IPS DF 6.9 (cell line): ENCODE measurements at regions not wholly inside any gene's neighbourhood (a gene's known extent, or its start where the extent isn't known, plus 50 kb on each side); places are given as distances from the start of the nearest gene placed in this dataset.

Experiments used
- DNase-seq: peaks from one replicate; pipeline ENCODE4 v3.0.0-alpha.2; 2013; ENCODE audit warnings: low read depth, low spot score
- H3K27ac ChIP-seq: one replicate; pipeline ENCODE4 v1.5.1; 2013; ENCODE audit warnings: low read length, control low read depth
- H3K27me3 ChIP-seq: 2 replicates; pipeline ENCODE4 v1.6.1; 2013; ENCODE audit warnings: mild to moderate bottlenecking, low read length; ENCODE audit not compliant: control insufficient read depth, insufficient read depth
- H3K36me3 ChIP-seq: 2 replicates; pipeline ENCODE4 v1.6.1; 2013; ENCODE audit warnings: low read length; ENCODE audit not compliant: control insufficient read depth, insufficient read depth
- H3K4me1 ChIP-seq: 2 replicates; pipeline ENCODE4 v1.6.1; 2013; ENCODE audit warnings: low read length; ENCODE audit not compliant: control insufficient read depth, insufficient read depth
- H3K4me3 ChIP-seq: 2 replicates; pipeline ENCODE4 v1.5.1; 2013; ENCODE audit warnings: mild to moderate bottlenecking, low read length
- H3K9me3 ChIP-seq: 2 replicates; pipeline ENCODE4 v1.6.1; 2013; ENCODE audit warnings: low read length, inconsistent platforms; ENCODE audit not compliant: control insufficient read depth, insufficient read depth
- WGBS: extraction: QIAGEN DNeasy Blood & Tissue Kit; methylation state at CpG from one replicate; pipeline ENCODE4 v1.1.7; 2013; ENCODE audit warnings: mixed read lengths, missing lambda C conversion rate; ENCODE audit not compliant: insufficient read length, insufficient coverage; 5-methylcytosine and 5-hydroxymethylcytosine counted together

DNA sequence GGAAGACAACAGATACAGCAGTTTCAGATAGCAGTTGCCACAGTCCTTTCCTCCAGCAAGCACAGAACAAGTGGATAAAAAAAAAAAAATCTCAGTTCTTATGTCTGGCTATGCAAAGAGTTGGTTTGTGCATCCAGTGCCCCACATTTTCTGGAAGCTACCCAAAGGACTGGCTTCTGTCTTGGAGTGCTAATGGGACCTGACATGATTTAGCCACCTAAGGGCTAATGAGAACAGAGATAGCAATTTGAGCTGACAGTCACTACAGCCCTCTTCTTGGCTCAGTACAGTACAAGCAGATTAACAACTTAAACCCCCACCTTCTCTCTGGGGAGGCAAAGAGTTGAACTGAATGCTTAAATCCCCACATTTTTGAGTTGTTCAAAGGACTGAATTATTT, 976.8 kb downstream of the TBC1D32 start:
- H3K27ac ChIP-seq = no peak overlapping the region
- no peak overlapping the region for H3K4me3 ChIP-seq
- H3K27me3 ChIP-seq = no peaks in the 10 kb centered on the region
- H3K36me3 ChIP-seq = no peaks in the 10 kb centered on the region
- no peak for DNase-seq
- no peaks in the 10 kb centered on the region for H3K9me3 ChIP-seq
- H3K4me1 ChIP-seq = no peaks in the 10 kb centered on the region

DNA sequence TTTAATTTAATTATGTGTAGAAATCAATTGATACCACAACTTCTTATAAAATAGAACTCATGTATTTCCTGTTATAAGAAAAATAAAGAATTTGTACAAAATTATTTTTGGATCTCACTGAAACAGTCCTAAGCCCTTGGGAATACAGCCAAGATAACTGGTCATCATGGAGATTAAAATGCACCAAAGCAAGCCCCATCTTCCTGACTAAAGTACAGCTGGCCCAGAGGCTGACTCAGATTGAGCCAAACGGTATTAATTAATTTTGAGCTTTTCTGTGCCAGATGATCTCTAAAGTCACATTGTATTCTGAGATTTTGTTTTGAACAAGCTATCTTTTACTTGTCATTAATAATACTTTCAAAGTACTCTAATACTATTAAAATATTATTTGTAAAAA, 978.5 kb downstream of the TBC1D32 start:
- H3K27ac ChIP-seq = no peak overlapping the region
- no peaks in the 10 kb centered on the region for H3K9me3 ChIP-seq
- H3K4me1 ChIP-seq = no peaks in the 10 kb centered on the region
- no peak overlapping the region for H3K4me3 ChIP-seq
- DNase-seq = no peak
- no peaks in the 10 kb centered on the region for H3K36me3 ChIP-seq
- no peaks in the 10 kb centered on the region for H3K27me3 ChIP-seq
- WGBS = no CpG with 5 or more reads among the region's 1 CpG

GRCh38 chr6:120354452-120355098, 979.7 kb downstream of the TBC1D32 start:
- DNase-seq = no peak
- Histone ChIP-seq H3K9me3 (no peaks in the 10 kb centered on the region), H3K4me3 (no peak overlapping the region), H3K27ac (no peak overlapping the region), H3K4me1 (no peaks in the 10 kb centered on the region), H3K36me3 (no peaks in the 10 kb centered on the region), H3K27me3 (no peaks in the 10 kb centered on the region)
- WGBS = no CpG with 5 or more reads among the region's 1 CpG

- no peaks in the 10 kb centered on the region for H3K4me1 ChIP-seq
- H3K9me3 ChIP-seq = no peaks in the 10 kb centered on the region
- no peaks in the 10 kb centered on the region for H3K36me3 ChIP-seq
- no peak overlapping the region for H3K4me3 ChIP-seq
- no peak overlapping the region for H3K27ac ChIP-seq
- no peaks in the 10 kb centered on the region for H3K27me3 ChIP-seq
- no peak for DNase-seq
Measured at GRCh38 chr6:120352491-120352890, 981.8 kb downstream of the TBC1D32 start.

DNA sequence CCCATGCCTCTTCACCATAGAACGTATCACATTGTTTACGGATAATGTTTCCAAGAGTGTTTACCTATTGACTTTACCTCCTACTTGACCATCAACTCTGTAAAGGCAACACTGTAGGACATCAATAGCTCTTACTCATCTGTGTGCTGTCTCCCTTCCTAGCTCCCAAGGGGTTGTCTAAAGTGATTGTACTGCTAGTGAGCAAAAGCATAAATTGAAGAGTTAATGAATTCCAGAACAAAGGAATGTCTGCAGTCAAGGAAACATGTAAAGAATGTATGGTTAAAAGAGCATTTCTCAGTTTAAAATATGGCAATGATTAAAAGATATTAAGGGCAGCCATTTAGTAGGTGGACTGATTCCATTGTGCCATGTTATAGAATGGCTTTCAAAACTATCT, 985.4 kb downstream of the TBC1D32 start:
- H3K27me3 ChIP-seq = no peaks in the 10 kb centered on the region
- no peak for DNase-seq
- H3K27ac ChIP-seq = no peak overlapping the region
- no peak overlapping the region for H3K4me3 ChIP-seq
- H3K9me3 ChIP-seq = no peaks in the 10 kb centered on the region
- no peaks in the 10 kb centered on the region for H3K4me1 ChIP-seq
- no peaks in the 10 kb centered on the region for H3K36me3 ChIP-seq
- WGBS = no CpG with 5 or more reads among the region's 2 CpGs

DNA sequence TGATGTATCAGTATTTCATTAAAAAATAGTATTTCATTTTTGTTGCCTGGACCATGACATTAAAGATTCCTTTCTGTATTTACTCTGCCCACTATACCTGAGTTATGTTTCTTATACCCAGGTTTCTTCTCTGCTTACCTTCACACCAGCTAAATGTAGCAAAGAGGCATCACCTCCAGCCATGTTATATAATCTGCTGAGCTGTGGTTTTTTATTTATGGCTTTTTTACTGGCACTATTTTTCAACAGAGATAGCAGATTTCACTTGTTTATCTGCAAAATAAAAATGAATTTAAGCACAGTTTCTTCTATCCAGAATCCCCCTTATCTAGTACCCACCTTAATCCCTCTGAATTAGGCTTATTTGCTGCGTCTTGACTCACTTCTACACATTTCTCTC, 979.0 kb upstream of the MAN1A1 start:
- H3K27me3 ChIP-seq = no peaks in the 10 kb centered on the region
- H3K4me3 ChIP-seq = no peak overlapping the region
- H3K4me1 ChIP-seq = no peaks in the 10 kb centered on the region
- H3K36me3 ChIP-seq = no peaks in the 10 kb centered on the region
- no peak for DNase-seq
- WGBS = no CpG with 5 or more reads among the region's 1 CpG
- no peak overlapping the region for H3K27ac ChIP-seq
- no peaks in the 10 kb centered on the region for H3K9me3 ChIP-seq

- Histone ChIP-seq H3K27ac (no peak overlapping the region), H3K27me3 (no peaks in the 10 kb centered on the region), H3K36me3 (no peaks in the 10 kb centered on the region), H3K4me1 (no peaks in the 10 kb centered on the region), H3K4me3 (no peak overlapping the region), H3K9me3 (no peaks in the 10 kb centered on the region)
- no CpG with 5 or more reads among the region's 2 CpGs for WGBS
- no peak for DNase-seq
Measured at GRCh38 chr6:120320481-120321162, 971.1 kb upstream of the MAN1A1 start.

GRCh38 chr6:120304223-120304622, 954.7 kb upstream of the MAN1A1 start:
- Histone ChIP-seq H3K27me3 (no peaks in the 10 kb centered on the region), H3K4me1 (no peaks in the 10 kb centered on the region), H3K27ac (no peak overlapping the region), H3K36me3 (no peaks in the 10 kb centered on the region), H3K9me3 (no peaks in the 10 kb centered on the region), H3K4me3 (no peak overlapping the region)
- no peak for DNase-seq
- no CpG with 5 or more reads among the region's 1 CpG for WGBS

GRCh38 chr6:120303527-120303926, 954.0 kb upstream of the MAN1A1 start:
- H3K27me3 ChIP-seq = no peaks in the 10 kb centered on the region
- no peak overlapping the region for H3K4me3 ChIP-seq
- H3K4me1 ChIP-seq = no peaks in the 10 kb centered on the region
- no peak overlapping the region for H3K27ac ChIP-seq
- WGBS = 100% methylated on average over 1 of the region's 2 CpGs
- H3K36me3 ChIP-seq = no peaks in the 10 kb centered on the region
- DNase-seq = no peak
- no peaks in the 10 kb centered on the region for H3K9me3 ChIP-seq

- no peak for DNase-seq
- H3K9me3 ChIP-seq = no peaks in the 10 kb centered on the region
- WGBS = no CpG with 5 or more reads among the region's 2 CpGs
Measured at GRCh38 chr6:120302041-120302440, 952.5 kb upstream of the MAN1A1 start.

GRCh38 chr6:120290964-120291363, 941.4 kb upstream of the MAN1A1 start:
- WGBS = no CpG with 5 or more reads among the region's 1 CpG
- no peaks in the 10 kb centered on the region for H3K4me1 ChIP-seq
- no peaks in the 10 kb centered on the region for H3K9me3 ChIP-seq
- no peaks in the 10 kb centered on the region for H3K36me3 ChIP-seq
- DNase-seq = no peak
- no peak overlapping the region for H3K27ac ChIP-seq
- H3K27me3 ChIP-seq = no peaks in the 10 kb centered on the region
- no peak overlapping the region for H3K4me3 ChIP-seq

More at GRCh38 chr6:120302041-120302440, 952.5 kb upstream of the MAN1A1 start:
- Histone ChIP-seq H3K36me3 (no peaks in the 10 kb centered on the region), H3K4me1 (no peaks in the 10 kb centered on the region), H3K4me3 (no peak overlapping the region), H3K27me3 (no peaks in the 10 kb centered on the region), H3K27ac (no peak overlapping the region)
